Body of pancreas (tissue), 4 donors: ENCODE measurements at regions not wholly inside any gene's neighbourhood (a gene's known extent, or its start where the extent isn't known, plus 50 kb on each side); places are given as distances from the start of the nearest gene placed in this dataset.

Source experiments
- CTCF ChIP-seq, 7 experiments: fragments of 450-650 bp in 4 of 7; fragments of 200-600 bp in 3 of 7; sonication (generic) in 3 of 7; IDR thresholded peaks; one replicate each; pipeline ENCODE4 v1.5.1; 2016 to 2019; ENCODE audit warnings: antibody characterized with exemption in 7 of 7
- POLR2A ChIP-seq, 3 donors: fragments of 450-650 bp; IDR thresholded peaks; one replicate each; pipeline ENCODE4 v1.6.1; 2016; ENCODE audit warnings: antibody characterized with exemption in 3 of 3, mild to moderate bottlenecking in 2 of 3

DNA sequence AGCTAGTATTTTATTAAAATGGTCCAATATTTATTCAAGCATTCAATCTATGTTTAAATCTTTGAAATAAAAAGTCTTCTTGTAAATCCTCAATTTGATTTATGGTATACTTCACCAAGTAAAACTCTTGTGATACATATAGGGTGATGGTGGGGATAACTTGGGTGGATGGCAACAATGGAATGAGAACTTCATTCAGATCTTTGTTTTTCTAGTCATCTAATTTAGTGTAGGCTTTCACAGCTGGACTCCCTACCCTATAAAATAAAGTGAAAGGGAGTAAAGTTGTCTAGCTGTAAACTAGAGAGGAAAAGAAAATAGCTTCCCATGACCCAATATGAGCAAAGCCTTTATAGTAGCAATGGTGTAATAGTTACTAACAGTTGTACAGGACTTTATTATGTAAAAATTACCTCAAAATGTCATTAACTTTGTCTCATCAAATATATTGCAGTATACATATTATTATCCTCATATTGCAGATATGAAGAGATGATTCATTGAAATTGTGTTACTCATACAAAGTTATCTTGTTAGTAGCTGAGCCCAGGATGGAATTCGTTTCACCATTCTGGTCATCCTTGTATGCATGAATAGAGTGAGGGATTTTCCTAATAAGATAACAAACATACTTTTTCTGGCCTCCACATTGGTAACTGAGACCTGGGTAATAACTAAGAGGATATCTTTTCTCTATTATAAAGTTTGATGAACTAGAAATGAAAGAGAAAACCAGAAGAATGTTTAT, 1377.7 kb upstream of the ADGRL4 start:
- TF ChIP-seq CTCF (IDR thresholded peaks at IDR 0.05) = no peak
- no peak for TF ChIP-seq POLR2A (IDR thresholded peaks at IDR 0.05)
